Adrenal gland (tissue), 9 donors: ENCODE measurements at regions not wholly inside any gene's neighbourhood (a gene's known extent, or its start where the extent isn't known, plus 50 kb on each side); places are given as distances from the start of the nearest gene placed in this dataset.

Source experiments
- DNase-seq, 7 donors: peaks; one replicate each; pipeline ENCODE4 v3.0.0-alpha.2; 2019 to 2020
- H3K27ac ChIP-seq, 5 donors: fragments of 200-600 bp; sonication (generic) in 4 of 5; 1 replicate in 3 of 5; 2 replicates in 2 of 5; pipeline versions ENCODE4 v1.5.1 to v1.8.0; 2016 to 2020; ENCODE audit warnings: mild to moderate bottlenecking in 1 of 5
- H3K27me3 ChIP-seq: fragments of 200-600 bp; 2 replicates; pipeline ENCODE4 v1.8.0; 2021
- H3K36me3 ChIP-seq, 2 donors: fragments of 200-600 bp; replicated peaks in 1 of 2; 1 replicate in 1 of 2; 2 replicates in 1 of 2; pipeline versions ENCODE4 v1.5.1 to v1.8.0; 2018 to 2022
- H3K4me1 ChIP-seq, 2 donors: fragments of 200-600 bp; replicated peaks in 1 of 2; 1 replicate in 1 of 2; 2 replicates in 1 of 2; pipeline versions ENCODE4 v1.5.1 to v1.8.0; 2018 to 2021
- H3K4me3 ChIP-seq, 4 donors: fragments of 200-600 bp; sonication (generic) in 3 of 4; one replicate each; pipeline ENCODE4 v1.5.1; 2016 to 2018
- H3K9me3 ChIP-seq, 3 donors: fragments of 200-600 bp; sonication (generic) in 1 of 3; replicated peaks in 1 of 3; 1 replicate in 2 of 3; 2 replicates in 1 of 3; pipeline versions ENCODE4 v1.5.1 to v1.8.0; 2016 to 2021
- CTCF ChIP-seq, 6 experiments: fragments of 450-650 bp in 4 of 6; fragments of 200-600 bp in 2 of 6; sonication (generic) in 1 of 6; IDR thresholded peaks; 1 replicate in 5 of 6; 2 replicates in 1 of 6; pipeline versions ENCODE4 v1.5.1 to v1.8.0; 2016 to 2021; ENCODE audit warnings: antibody characterized with exemption in 6 of 6, mild to moderate bottlenecking in 2 of 6, moderate library complexity in 1 of 6
- POLR2A ChIP-seq, 2 donors: fragments of 450-650 bp; IDR thresholded peaks; one replicate each; pipeline ENCODE4 v1.6.1; 2017; ENCODE audit warnings: antibody characterized with exemption in 2 of 2, mild to moderate bottlenecking in 2 of 2, moderate library complexity in 1 of 2
- WGBS, 4 donors: extraction: QIAGEN DNeasy Blood & Tissue Kit in 2 of 4; methylation state at CpG; one replicate each; pipeline versions ENCODE4 v1.1.5 to v1.1.7; 2013 to 2017; 5-methylcytosine and 5-hydroxymethylcytosine counted together
- intact Hi-C, 2 donors: fragments of 100-400 bp; cut with DNase I; formaldehyde crosslinking; loops; one replicate each; pipeline versions ENCODE4 v1.14.1 to v1.15.0; 2022 to 2023
- donor health status: healthy with polysubstance abuse.
- donor health status: Bipolar disorder and iron deficiency.
- donor health status: DM: yes; HTN: yes; CAD: no.
- donor health status: DM: no; HTN: no; CAD: no.
- donor health status: DM: no; HTN: no; CAD: no.

GRCh38 chr2:5449867-5450266, 242.3 kb upstream of the SOX11 start:
- DNase-seq: no peak
- TF ChIP-seq CTCF (IDR thresholded peaks at IDR 0.05) (no peak), POLR2A (IDR thresholded peaks at IDR 0.05) (no peak)
- Histone ChIP-seq H3K4me3 (no peak overlapping the region), H3K4me1 (no peaks in the 10 kb centered on the region), H3K36me3 (no peaks in the 10 kb centered on the region), H3K27me3 (no peaks in the 10 kb centered on the region), H3K9me3 (no peaks in the 10 kb centered on the region), H3K27ac (no peak overlapping the region)
- intact Hi-C loops: no loop called here

- Histone ChIP-seq H3K4me1 (no peaks in the 10 kb centered on the region), H3K27ac (no peak overlapping the region), H3K4me3 (no peak overlapping the region), H3K27me3 (no peaks in the 10 kb centered on the region), H3K36me3 (no peaks in the 10 kb centered on the region), H3K9me3 (no peaks in the 10 kb centered on the region)
- 54 to 73% (median 62%) methylated on average over 23 of the region's 23 CpGs for WGBS, 4 donors
- DNase-seq: no peak
- intact Hi-C loops: no loop called here
- TF ChIP-seq POLR2A (IDR thresholded peaks at IDR 0.05): no peak
- no peak for TF ChIP-seq CTCF (IDR thresholded peaks at IDR 0.05)
Observed at GRCh38 chr2:5453220-5454050, 238.7 kb upstream of the SOX11 start.

GRCh38 chr2:5454051-5454390, 238.2 kb upstream of the SOX11 start:
- no peak for DNase-seq
- intact Hi-C loops: no loop called here
- WGBS, 4 donors: 52 to 70% (median 60%) methylated on average over 4 of the region's 4 CpGs
- H3K27me3 ChIP-seq: no peaks in the 10 kb centered on the region
- TF ChIP-seq POLR2A (IDR thresholded peaks at IDR 0.05) (no peak), CTCF (IDR thresholded peaks at IDR 0.05) (no peak)
- no peaks in the 10 kb centered on the region for H3K9me3 ChIP-seq
- H3K27ac ChIP-seq: no peak overlapping the region
- H3K4me3 ChIP-seq: no peak overlapping the region
- no peaks in the 10 kb centered on the region for H3K4me1 ChIP-seq
- H3K36me3 ChIP-seq: no peaks in the 10 kb centered on the region

- no peak for TF ChIP-seq CTCF (IDR thresholded peaks at IDR 0.05)
- no peak for TF ChIP-seq POLR2A (IDR thresholded peaks at IDR 0.05)
- no peaks in the 10 kb centered on the region for H3K36me3 ChIP-seq
- DNase-seq: no peak
- intact Hi-C loops: no loop called here
- H3K27me3 ChIP-seq: no peaks in the 10 kb centered on the region
- H3K4me3 ChIP-seq: no peak overlapping the region
- no peaks in the 10 kb centered on the region for H3K4me1 ChIP-seq
- H3K9me3 ChIP-seq: no peaks in the 10 kb centered on the region
- WGBS, 4 donors: 83 to 91% (median 86%) methylated on average over 6 of the region's 6 CpGs
- H3K27ac ChIP-seq: no peak overlapping the region
Observed at GRCh38 chr2:5459041-5459440, 233.1 kb upstream of the SOX11 start.
